Endothelial cell (in vitro differentiated cells): ENCODE measurements at regions not wholly inside any gene's neighbourhood (a gene's known extent, or its start where the extent isn't known, plus 50 kb on each side); places are given as distances from the start of the nearest gene placed in this dataset.

Source experiments
- DNase-seq: peaks from one replicate; pipeline ENCODE4 v3.0.0; 2021; ENCODE audit warnings: low spot score
- H3K27ac Mint-ChIP-seq: one replicate; pipeline ENCODE4 v1.8.0; 2021; ENCODE audit warnings: mixed read lengths, inconsistent platforms; ENCODE audit not compliant: unreplicated experiment
- H3K27me3 Mint-ChIP-seq: one replicate; pipeline ENCODE4 v1.8.0; 2021; ENCODE audit warnings: mild to moderate bottlenecking, moderate library complexity, mixed read lengths, inconsistent platforms; ENCODE audit not compliant: unreplicated experiment
- H3K36me3 Mint-ChIP-seq: one replicate; pipeline ENCODE4 v1.8.0; 2021; ENCODE audit warnings: mild to moderate bottlenecking, low read depth, mixed read lengths, inconsistent platforms; ENCODE audit not compliant: unreplicated experiment
- H3K4me1 Mint-ChIP-seq: one replicate; pipeline ENCODE4 v1.8.0; 2021; ENCODE audit warnings: mild to moderate bottlenecking, mixed read lengths, inconsistent platforms; ENCODE audit not compliant: unreplicated experiment
- H3K4me3 Mint-ChIP-seq: one replicate; pipeline ENCODE4 v1.8.0; 2021; ENCODE audit warnings: mild to moderate bottlenecking, mixed read lengths, inconsistent platforms; ENCODE audit not compliant: unreplicated experiment
- H3K9me3 Mint-ChIP-seq: one replicate; pipeline ENCODE4 v1.8.0; 2021; ENCODE audit warnings: mixed read lengths, inconsistent platforms; ENCODE audit not compliant: unreplicated experiment
- TF ChIP-seq, protein P1 (sequence below): fragments of 200-600 bp; sonication (generic); IDR thresholded peaks from one replicate; pipeline ENCODE4 v1.5.0; 2021; ENCODE audit warnings: antibody characterized with exemption; ENCODE audit not compliant: unreplicated experiment

DNA sequence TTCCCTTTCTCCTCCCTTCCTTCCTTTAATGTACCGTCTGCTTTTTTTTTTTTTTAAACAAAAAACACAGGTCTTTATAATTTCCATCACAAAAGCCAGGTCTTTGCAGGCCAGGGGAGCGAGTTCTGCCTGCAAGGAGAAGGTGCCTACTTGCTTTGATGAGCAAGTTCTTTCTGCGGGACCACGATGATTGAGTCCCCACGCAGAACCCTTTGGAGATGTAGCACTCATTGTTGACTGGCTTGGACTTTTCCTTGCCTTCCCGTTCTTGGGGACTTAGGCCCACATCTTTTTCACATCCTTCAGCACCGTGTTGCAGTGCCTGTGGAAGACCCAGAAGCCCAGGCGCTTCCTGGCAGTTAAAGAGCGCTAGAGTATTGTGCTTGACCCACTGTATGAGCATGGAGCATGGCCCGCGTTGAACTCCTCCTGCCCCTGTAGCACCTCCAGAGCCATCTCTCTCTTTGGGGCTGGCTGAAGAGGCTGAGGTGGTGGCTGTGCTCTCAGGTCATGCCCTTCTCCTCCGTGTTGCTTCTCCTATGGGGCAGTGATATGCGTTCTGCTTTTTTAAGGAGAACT is 177.6 kb downstream of the EXOC5 start:
- Mint-ChIP-seq H3K9me3 (no peaks in the 10 kb centered on the region), H3K36me3 (no peaks in the 10 kb centered on the region), H3K27ac (no peak overlapping the region), H3K4me3 (no peak overlapping the region), H3K4me1 (no peaks in the 10 kb centered on the region), H3K27me3 (no peaks in the 10 kb centered on the region)
- no peak for DNase-seq
- TF ChIP-seq, protein P1, sequence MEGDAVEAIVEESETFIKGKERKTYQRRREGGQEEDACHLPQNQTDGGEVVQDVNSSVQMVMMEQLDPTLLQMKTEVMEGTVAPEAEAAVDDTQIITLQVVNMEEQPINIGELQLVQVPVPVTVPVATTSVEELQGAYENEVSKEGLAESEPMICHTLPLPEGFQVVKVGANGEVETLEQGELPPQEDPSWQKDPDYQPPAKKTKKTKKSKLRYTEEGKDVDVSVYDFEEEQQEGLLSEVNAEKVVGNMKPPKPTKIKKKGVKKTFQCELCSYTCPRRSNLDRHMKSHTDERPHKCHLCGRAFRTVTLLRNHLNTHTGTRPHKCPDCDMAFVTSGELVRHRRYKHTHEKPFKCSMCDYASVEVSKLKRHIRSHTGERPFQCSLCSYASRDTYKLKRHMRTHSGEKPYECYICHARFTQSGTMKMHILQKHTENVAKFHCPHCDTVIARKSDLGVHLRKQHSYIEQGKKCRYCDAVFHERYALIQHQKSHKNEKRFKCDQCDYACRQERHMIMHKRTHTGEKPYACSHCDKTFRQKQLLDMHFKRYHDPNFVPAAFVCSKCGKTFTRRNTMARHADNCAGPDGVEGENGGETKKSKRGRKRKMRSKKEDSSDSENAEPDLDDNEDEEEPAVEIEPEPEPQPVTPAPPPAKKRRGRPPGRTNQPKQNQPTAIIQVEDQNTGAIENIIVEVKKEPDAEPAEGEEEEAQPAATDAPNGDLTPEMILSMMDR, result no peak

- no peak overlapping the region for H3K4me3 Mint-ChIP-seq
- H3K36me3 Mint-ChIP-seq, result no peaks in the 10 kb centered on the region
- H3K27me3 Mint-ChIP-seq, result no peaks in the 10 kb centered on the region
- H3K9me3 Mint-ChIP-seq, result no peaks in the 10 kb centered on the region
- no peak for DNase-seq
- no peak overlapping the region for H3K27ac Mint-ChIP-seq
- TF ChIP-seq, protein P1, result no peak
- no peaks in the 10 kb centered on the region for H3K4me1 Mint-ChIP-seq
Observed at GRCh38 chr14:57089901-57090300, 178.8 kb downstream of the EXOC5 start.

GRCh38 chr14:57087841-57088240 is 180.9 kb downstream of the EXOC5 start:
- H3K4me3 Mint-ChIP-seq, result no peak overlapping the region
- no peaks in the 10 kb centered on the region for H3K36me3 Mint-ChIP-seq
- H3K4me1 Mint-ChIP-seq, result no peaks in the 10 kb centered on the region
- TF ChIP-seq, protein P1, result no peak
- DNase-seq, result no peak
- H3K27me3 Mint-ChIP-seq, result peaks cover under 1% of the 10 kb centered on the region
- no peak overlapping the region for H3K27ac Mint-ChIP-seq
- no peaks in the 10 kb centered on the region for H3K9me3 Mint-ChIP-seq

DNA sequence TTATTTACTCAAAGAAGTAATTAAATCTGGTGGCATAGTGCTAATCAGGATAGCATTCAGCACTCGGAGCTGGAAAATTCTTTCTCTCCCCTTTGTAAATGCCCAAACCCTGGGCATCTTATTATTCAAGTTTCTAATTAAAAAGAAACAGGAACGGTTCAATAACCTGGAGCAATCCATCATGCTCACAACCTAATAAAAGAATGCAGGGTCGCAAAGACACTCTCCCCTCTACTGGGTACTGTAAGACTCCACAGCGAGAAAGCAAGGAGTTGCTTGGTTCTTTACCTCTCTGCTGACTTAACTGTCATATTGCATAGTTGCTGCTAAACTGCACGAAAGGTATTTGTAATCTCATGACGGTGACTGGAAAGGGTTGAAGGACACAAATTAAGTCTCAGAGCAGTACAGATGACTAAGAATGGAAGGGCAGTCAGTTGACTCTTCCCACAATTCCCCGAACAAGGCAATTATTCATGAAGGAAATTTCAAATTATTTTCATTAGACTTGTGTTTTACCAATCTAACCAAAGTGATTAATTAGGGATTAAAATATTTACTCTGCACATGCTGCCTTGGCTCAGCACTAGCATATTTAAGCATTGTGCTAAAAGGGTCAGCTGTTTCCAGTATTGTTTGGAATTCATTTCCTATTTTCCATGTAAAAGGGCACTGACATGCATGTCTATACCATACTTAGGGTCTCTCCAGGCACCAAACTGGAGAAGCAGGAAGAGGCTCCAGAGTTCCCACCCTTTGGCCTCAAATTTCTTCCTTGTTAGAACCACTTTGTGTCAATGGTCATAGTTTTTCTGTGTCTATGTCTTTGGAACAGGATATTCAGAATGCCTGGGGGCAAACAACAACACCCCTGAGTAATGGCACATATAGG is 182.2 kb downstream of the EXOC5 start:
- TF ChIP-seq, protein P1, result no peak
- no peak overlapping the region for H3K4me3 Mint-ChIP-seq
- H3K36me3 Mint-ChIP-seq, result no peaks in the 10 kb centered on the region
- no peaks in the 10 kb centered on the region for H3K4me1 Mint-ChIP-seq
- peaks cover 1% of the 10 kb centered on the region for H3K27me3 Mint-ChIP-seq
- H3K9me3 Mint-ChIP-seq, result no peaks in the 10 kb centered on the region
- H3K27ac Mint-ChIP-seq, result no peak overlapping the region
- no peak for DNase-seq

- Mint-ChIP-seq H3K27ac (no peak overlapping the region), H3K9me3 (no peaks in the 10 kb centered on the region), H3K27me3 (peaks cover 1% of the 10 kb centered on the region), H3K4me3 (no peak overlapping the region), H3K36me3 (no peaks in the 10 kb centered on the region), H3K4me1 (no peaks in the 10 kb centered on the region)
- TF ChIP-seq, protein P1, result no peak
- no peak for DNase-seq
Observed at GRCh38 chr14:57085801-57086200, 182.9 kb downstream of the EXOC5 start.
